GM21515 (cell line): ENCODE measurements at regions not wholly inside any gene's neighbourhood (a gene's known extent, or its start where the extent isn't known, plus 50 kb on each side); places are given as distances from the start of the nearest gene placed in this dataset.

Source experiments
- ATAC-seq: cut with Tn5 transposase; IDR thresholded peaks from one replicate; pipeline ENCODE4 v1.9.1; 2021; ENCODE audit not compliant: unreplicated experiment

DNA sequence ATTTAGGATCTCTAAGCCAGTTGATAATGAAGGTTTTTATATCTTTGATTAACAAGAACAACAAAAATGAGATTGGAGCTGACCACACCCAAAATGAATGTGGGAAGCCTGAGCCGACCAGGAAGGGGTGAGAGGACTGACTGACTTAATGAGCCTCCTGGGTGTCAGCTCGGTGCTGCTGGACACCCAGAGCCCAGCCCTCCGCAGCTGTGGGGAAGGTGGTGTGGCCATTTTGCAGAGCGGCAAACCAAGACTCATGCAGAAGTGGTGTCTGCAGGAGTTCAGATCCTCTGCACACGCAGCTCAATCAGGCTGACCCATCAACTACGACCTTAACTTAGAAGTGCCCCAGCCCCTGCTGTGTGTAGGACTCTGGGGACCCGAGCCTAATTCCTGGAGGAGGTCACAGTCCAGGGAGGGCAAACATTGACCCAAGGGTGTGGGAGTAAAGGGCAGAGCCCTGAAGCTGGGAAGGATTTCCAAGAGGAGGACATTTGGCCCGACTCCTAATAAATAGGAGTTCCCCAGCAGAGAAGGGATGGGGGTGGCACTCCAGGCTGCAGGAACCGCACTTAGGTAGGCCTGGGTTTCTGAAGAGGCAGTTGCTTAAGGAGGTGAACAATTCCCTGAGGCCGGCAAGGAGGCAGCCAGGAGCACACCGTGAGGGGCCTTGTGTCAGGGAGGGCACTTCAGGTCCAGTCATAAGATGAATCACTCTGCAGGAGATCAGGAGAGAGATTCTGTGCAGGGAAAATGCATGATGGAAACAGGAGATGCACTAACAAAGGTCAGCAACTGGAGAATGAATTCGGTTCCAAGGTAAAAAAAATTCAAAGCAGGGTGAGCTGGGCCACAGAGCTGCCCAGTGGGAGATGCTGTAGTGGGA lies 197.1 kb upstream of the TPM1 start:
- ATAC-seq = no peak

DNA sequence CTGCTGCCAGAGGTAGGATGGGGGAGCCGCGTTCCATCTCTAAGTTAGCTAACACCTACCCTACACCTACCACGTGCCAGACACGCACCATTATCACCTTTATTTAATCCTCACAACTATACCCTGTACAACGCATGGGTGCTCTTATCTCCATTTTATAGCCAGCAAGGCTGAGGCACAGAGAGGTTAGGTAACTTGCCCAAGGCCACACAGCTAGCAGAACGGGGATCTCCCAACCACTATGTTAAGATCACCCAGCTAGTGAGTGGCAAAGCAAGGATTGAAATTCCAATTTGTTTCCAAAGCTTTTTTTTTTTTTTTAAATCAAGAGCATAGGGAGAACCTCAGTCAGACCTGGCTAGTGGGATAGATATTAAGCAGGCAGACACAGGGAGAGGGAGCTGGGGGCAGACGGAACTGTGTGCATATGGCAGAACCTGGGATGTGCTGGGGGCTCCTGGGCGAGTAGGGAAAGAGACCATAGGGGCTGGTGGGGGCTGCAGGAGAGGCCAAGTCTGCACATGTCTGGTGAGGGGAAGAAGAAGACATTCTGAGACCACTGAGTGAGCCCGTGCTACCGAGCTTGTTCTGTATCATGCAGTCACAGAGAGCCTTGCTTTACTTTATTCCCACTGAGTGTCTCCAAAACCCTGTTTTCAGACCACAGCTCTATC lies 196.3 kb upstream of the TPM1 start:
- no peak for ATAC-seq

DNA sequence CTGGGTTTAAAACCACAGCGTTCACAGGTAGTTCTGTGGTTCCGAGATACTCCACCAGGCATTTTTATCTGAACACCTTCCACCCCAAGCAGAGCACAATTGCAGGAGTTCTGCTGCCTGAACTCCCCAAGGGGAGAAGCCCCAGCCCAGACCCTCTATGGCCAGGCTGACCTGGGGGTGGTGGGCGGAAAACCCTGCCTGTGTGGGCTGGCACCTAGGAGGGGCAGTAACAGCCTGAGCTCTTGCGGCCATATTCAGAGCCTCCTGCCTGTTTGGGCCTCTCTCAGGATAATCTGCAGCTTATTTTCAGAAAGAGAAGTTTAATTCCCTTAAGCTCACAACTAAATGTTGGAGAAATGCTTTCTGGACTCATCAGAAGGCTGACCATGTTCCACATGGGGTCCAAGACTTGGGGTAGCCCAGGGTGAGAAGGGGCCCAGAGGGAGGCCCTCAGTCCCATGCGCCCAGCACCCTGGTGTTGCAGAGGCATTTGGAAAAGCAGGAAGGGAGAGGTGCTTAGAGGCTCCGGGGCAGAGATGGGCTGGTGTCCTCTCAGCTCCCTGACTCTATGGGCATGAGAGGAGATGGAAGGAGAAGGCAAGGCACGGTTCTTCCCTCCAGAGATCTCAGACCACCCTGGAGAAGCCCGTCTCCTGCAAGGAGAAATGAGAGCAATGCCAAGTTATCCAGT lies 195.6 kb upstream of the TPM1 start:
- ATAC-seq = no peak

DNA sequence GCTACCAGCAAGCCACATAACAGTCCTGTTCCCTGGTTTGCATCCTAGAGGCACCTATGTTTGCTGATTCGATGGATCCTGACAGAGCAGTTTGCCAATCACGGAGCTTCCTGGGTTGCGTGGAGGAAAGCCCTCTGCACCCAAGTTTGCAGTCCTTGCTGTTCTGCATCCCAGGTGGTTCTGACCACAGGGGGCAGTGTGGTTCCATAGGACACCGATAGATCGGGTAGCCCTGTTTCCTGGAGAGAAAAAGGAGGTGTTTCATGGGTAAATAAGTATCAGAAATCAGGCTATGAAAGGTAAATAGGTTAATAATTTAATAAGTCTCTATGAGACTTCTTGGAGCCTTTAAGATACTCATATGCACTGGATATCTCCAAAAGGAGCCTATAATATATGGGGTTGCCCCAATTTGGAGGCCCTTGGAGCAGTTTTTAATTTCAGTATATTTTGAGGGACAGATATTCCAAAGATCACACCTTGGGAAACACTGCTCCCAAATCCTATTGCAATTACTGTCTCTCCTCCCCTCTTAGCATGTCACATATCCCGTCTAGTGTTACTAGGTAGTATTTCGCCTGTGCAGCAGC lies 194.6 kb upstream of the TPM1 start:
- no peak for ATAC-seq

DNA sequence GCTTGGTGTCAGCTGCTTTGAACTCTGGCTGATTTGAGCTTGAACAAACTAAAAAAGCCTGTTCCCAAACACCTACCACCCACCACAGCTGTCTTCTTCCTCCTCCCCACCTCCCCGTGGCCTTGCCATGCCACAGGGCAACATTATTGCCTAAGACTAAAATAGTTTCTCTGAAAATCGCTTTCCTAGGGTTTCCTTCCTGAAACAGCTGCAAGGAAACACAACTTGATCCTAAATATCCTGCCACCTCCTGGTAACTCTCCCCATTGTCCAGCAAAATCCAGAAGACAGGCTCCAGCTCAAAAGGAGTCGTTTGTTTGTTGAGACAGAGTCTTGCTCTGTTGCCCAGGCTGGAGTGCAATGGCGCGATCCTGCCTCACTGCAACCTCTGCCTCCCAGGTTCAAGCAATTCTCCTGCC lies 193.9 kb upstream of the TPM1 start:
- no peak for ATAC-seq

DNA sequence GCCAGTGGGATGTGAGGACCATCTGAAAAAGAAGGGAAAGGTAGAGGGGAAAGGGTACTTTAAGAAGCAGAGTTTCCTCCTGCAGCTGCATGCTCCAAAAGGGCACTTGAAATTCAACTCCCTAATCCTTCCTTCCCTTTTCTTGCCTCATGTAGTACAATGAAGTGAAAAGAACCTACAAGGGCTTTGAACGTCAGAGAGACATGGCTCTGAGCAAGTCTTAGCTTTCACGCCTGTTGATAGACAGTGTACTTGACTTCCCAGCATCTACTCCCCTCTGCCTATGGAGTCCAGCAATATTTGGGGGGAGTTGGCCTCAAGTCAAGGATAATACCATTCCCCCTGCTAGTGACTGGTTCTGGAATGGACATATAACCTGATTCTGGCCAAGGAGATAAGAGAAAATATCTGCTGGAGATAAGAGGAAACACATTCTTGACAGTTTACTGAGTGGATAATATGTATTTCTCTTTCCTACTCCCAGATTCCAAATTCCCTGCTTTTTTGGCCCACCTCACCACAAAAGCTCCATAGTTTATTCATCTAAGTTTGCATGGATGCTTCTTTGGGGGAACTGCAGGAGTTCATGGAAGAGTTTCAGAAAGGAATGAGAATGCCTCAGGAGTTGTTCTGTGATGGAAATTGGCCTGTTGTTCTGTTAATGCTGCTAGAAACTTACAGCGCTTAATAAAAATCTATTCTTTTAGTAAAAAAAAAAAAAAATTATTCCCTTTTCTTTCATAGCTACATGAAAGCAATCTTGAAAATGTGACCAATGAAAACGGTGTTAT lies 193.0 kb upstream of the TPM1 start:
- no peak for ATAC-seq

DNA sequence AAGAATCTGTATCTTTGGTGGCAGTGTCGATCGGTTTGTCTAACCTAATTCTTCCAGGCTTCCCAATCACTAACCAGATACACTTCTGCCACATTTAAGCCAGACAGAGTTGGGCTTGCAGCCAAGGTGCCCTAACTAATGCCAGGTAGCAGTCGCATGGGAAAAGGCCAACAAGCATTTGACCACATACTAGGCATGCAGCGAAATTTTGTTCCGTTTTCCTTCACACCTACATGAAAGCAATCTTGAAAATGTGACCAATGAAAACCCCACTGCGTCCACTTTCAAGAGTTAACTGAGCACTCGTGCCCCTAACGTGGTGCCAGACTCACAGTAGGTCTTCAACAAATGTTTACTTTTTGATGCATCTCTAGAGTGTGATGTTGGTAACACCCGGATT lies 192.2 kb upstream of the TPM1 start:
- no peak for ATAC-seq

DNA sequence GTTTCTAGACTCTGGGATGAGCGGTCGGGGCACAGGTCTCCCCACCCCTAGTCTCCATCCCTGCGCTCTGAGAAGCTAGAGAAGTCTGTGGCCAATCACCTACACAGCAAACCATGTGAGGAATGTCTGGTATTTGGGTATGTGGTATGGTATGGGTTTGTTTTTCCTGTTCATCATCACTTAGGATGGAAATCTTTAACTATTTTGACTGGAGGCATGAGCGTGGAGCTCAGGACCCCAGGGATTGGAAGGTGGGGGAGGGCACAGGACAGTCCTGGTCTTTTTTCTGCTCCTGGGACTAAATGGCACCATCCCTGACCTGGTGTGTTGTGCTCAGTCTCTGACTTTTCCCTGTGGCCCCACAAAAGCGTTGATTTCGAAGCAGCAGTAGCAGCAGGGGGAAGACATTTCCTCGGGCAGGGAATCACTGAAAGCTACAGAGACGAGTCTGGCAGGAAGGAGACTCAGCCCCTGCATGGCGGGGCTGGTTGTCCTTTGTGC lies 191.7 kb upstream of the TPM1 start:
- ATAC-seq = no peak

DNA sequence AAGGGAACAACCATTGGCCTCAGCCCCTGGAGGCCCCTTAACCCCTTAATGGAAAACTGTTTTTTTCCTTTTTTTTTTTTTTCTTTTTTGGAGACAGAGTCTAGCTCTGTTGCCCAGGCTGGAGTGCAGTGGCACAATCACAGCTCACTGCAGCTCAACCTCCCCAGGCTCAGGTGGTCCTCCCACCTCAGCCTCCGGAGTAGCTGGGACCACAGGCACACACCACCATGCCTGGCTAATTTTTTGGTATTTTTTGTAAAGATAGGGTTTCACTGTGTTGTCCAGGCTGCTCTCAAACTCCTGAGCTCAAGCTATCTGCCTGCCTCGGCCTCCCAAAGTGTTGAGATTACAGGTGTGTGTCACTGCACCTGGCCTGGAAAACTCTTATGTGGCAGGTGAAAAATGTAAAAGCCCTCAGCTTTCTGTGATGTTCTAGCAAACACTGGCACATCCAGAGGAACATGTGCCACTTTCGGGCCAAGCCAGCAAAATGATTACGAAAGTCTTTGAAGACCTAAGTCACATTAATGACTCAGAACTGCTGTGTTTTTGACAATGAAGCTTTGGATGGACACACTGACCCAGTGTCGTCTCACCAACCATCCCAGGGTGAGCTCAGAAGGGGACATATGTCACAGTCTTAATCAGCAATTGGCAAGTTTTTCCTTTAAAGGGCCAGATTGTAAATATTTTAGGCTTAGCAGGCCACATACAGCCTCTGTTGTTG lies 189.3 kb upstream of the TPM1 start:
- ATAC-seq = no peak

DNA sequence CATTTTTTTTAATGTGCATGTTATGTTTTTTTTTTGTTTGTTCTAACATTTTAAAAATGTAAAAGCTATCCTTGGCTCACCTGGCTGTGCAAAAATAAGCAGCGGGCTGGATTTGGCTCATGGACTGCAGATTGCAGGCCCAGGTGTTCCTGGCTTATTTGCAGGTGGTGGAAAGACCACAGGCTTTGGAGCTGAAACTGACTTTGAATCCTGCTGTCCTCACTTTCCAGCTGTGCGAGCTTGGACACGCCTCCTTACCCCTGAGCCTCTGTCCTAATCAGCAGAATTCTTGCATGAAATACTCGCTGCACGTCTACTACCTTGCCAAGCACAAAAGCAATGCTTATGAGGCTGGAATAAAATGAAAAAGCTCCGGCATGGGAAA lies 188.7 kb upstream of the TPM1 start:
- ATAC-seq = no peak

DNA sequence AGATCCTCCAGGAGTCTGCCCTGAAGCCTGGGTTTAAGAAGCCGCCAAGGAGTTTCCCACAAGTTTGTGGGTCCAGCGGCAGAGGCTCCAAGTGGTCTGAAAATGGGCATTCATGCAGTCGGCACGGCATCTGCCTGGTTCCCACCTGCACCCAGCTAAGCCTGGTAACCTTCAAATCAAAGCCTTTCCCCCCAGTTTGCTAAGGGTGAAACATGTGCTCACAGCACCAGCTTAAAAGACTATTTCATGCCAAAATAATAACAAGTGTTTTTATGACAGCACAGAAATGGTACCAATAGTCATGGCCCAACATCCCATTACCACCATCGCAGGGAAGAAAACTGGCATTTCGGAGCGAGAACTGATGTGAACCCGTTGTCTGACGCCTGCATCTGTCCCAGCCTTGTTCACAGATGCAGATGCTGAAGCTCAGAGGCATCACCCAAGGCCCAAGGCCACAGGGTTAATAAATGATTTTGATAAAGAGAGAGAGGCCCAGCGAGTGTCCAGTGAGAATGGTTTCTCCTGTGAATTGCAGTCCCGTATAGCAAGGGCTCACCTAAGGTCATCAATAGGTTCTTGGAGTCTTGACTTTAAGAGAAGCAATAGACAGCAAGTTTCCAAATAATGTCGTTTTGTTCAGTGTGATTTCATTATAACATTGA lies 188.0 kb upstream of the TPM1 start:
- no peak for ATAC-seq

DNA sequence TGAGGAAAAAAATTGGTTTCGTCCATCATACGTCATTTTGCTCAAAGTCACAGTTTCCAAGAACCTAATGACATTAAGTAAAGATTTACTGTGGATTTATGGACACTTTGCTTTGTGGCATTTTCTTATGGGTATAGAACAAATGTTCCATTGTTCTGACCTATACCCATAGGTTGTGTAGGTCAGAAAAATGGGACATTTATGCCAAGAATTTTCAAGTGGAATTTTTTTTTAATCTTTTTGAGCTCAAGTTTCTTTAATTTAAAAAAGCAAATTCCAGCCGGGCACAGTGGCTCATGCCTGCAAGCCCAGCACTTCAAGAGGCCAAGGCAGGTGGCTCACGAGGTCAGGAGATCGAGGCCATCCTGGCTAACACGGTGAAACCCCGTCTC lies 187.5 kb upstream of the TPM1 start:
- ATAC-seq = no peak

DNA sequence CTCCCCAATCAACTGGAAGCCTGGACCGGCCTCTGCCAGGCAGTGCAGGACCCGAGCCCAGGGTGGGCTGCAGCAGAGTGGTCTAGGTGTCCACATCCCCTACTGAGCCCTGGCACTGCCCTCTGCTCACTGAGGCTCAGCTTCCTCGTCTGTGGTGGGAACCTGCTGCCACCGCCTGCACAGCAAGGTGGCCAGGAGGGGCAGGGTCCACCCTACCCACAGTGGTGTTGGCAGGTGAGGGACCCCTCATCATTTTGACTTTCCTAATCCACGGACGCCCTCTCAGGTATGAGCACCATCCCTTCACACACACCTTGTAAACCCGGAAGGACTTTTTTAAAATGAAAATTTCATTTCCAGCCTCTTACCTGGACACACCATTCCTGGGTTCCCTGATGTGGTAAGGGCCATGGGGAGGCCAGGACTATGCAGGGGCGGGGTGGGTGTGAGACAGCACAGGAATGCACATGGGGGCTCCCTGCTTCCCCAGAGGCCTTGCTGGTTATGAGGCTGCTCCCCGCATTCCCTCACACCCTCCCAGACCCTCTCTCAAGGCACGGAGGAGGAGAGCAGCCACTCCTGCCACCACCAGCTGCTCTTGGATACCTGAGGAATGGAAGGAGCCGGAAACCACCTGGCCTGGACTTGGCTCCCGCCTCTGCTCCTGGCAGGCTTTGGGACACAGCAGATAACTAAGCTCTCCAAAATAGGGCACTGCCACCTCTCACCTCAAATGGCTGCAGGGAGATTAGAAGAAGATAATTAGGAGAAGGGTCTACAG lies 185.9 kb upstream of the TPM1 start:
- no peak for ATAC-seq

DNA sequence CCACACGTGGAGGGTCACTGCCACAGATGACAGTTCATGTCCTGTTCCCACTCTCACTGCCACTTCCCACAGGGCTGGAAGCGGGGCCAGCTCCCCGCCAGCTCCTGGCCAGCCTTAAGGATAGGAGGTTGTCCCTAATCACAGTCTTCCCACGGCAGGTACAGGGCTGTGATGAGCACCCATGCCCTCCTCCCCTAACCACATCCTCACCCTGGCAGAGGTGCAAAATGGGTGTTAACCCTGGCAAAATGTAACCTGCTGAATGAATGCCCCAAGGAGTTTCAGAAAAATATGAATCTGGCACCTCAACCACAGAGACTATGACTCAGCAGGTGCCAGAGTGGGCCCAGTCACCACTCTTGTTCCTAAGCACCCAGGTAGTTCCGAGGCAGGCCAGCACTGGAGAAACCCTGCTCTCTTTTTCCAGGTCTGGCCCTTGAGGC lies 185.1 kb upstream of the TPM1 start:
- ATAC-seq = no peak

DNA sequence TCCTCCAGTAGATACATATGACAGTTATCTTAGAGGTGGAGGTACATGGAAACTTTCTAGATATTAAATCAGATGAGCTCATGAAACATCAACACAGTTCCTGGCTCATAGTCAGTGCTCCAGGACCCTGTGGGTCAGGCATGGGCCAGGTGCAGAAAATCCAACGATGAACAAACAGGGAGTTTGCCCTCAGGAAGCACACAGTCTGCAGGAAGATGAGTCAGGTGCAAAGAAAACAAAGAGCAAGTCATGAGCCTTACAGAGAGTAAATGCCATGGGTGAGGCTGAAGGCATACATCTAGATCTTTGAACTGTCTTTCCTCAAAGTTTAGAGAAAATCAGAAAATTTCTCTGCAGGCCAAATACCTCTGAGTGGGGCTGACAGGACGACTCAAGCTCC lies 184.2 kb upstream of the TPM1 start:
- ATAC-seq = no peak

DNA sequence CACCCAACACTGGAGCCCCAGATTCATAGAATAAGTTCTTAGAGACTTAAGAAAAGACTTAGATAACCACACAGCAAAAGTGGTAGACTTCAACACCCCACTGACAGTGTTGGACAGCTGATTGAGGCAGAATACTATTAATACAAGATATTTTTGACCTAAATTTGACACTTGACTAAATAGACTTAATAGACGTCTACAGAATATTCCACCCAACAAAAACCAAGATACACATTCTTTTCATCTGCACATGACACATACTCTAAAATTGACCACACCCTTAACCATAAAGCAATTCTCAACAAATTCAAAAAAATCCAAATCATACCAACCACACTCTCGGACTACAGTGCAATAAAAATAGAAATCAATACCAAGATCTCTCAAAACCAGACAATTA lies 179.8 kb upstream of the TPM1 start:
- no peak for ATAC-seq

DNA sequence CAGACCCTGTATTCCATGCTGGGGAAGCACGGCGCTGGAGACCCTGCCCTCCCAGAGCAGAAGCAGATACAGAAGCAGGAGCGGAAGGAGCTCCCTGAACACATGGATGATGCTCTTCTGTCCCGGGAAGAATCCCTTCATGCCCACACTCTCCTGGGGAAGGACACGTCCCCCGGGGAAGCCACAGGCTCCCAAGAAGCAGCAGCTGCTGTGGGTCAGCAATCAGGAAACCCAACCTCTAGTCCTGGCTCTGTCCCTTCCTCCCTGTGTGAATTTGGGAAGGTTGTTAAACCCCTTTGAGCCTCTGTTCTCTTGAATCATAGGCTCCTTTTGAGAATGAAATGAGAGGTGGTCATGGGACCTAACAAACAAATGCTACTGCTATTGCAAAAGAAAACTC lies 176.2 kb upstream of the TPM1 start:
- no peak for ATAC-seq

DNA sequence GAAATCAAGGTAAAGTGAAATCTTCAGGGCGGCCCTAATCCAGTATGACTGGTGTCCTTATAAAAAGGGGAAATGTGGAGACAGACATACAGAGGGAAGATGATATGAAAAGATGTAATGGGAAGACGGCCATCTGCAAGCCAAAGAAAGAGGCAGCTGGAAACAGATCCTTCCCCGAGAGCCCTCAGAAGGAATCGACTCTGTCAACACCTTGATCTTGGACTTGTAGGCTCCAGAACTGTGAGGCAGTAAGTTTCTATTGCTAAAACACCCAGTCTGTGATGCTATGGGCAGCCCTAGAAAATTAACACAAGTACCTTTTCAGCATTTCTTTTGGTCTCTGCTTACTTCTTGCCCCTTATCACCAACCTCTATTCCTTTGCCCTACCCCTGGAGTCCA lies 174.7 kb upstream of the TPM1 start:
- ATAC-seq = no peak

DNA sequence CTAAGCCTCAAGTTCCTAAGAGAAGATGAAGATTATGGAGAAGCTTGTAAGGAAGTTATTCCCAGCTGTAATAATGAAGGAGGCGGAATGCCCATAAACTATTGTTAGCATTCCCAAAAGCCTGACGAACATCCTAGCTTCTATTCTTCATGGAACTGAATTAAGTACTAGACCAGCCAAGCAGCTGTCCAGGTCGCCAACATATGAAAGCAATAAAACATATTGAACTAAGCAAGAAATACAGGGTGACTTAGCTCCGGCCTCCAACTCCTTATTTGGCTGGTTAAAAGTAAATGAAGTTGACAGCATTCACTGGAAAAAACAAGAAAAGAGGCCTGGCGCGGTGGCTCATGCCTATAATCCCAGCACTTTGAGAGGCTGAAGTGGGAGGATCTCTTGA lies 174.0 kb upstream of the TPM1 start:
- no peak for ATAC-seq
